Parathyroid adenoma (tissue), 2 donors: ENCODE measurements at regions not wholly inside any gene's neighbourhood (a gene's known extent, or its start where the extent isn't known, plus 50 kb on each side); places are given as distances from the start of the nearest gene placed in this dataset.

Source experiments
- H2AFZ ChIP-seq: fragments of 300-600 bp; sonication (generic); one replicate; pipeline ENCODE4 v1.7.0; 2017; ENCODE audit warnings: antibody characterized with exemption, mild to moderate bottlenecking
- H3K27ac ChIP-seq: fragments of 300-600 bp; sonication (generic); one replicate; pipeline ENCODE4 v1.7.0; 2017
- H3K27me3 ChIP-seq: fragments of 300-600 bp; sonication (generic); one replicate; pipeline ENCODE4 v1.7.0; 2017; ENCODE audit warnings: low read length; ENCODE audit not compliant: control insufficient read depth, insufficient read depth
- H3K36me3 ChIP-seq: fragments of 300-600 bp; sonication (generic); one replicate; pipeline ENCODE4 v1.7.0; 2017; ENCODE audit warnings: low read length; ENCODE audit not compliant: control insufficient read depth, insufficient read depth
- H3K4me1 ChIP-seq: fragments of 300-600 bp; sonication (generic); one replicate; pipeline ENCODE4 v1.7.0; 2017; ENCODE audit warnings: control low read depth
- H3K4me2 ChIP-seq: fragments of 300-600 bp; sonication (generic); one replicate; pipeline ENCODE4 v1.7.0; 2017; ENCODE audit warnings: low read length
- H3K4me3 ChIP-seq: fragments of 300-600 bp; sonication (generic); one replicate; pipeline ENCODE4 v1.7.0; 2017; ENCODE audit warnings: low read depth, low read length
- H3K79me2 ChIP-seq: fragments of 300-600 bp; sonication (generic); one replicate; pipeline ENCODE4 v1.7.0; 2017; ENCODE audit warnings: control low read depth
- H3K9ac ChIP-seq: fragments of 300-600 bp; sonication (generic); one replicate; pipeline ENCODE4 v1.7.0; 2017; ENCODE audit warnings: mild to moderate bottlenecking
- H3K9me3 ChIP-seq: fragments of 300-600 bp; sonication (generic); one replicate; pipeline ENCODE4 v1.7.0; 2017; ENCODE audit warnings: low read length; ENCODE audit not compliant: control insufficient read depth
- TF ChIP-seq, protein P1 (sequence below): fragments of 300-600 bp; sonication (generic); IDR thresholded peaks from one replicate; pipeline ENCODE4 v1.7.0; 2017; ENCODE audit warnings: antibody characterized with exemption, mild to moderate bottlenecking
- donor health status: primary hyperparathyroidism.

- H3K9me3 ChIP-seq = no peaks in the 10 kb centered on the region
Measured at GRCh38 chr7:42378149-42378548, 141.1 kb upstream of the GLI3 start.

GRCh38 chr7:42373285-42373684 lies 136.3 kb upstream of the GLI3 start:
- no peak overlapping the region for H3K4me2 ChIP-seq
- no peak overlapping the region for H3K9ac ChIP-seq
- H3K4me3 ChIP-seq = no peak overlapping the region
- H3K27me3 ChIP-seq = no peaks in the 10 kb centered on the region
- H3K36me3 ChIP-seq = no peaks in the 10 kb centered on the region
- no peak overlapping the region for H2AFZ ChIP-seq
- H3K79me2 ChIP-seq = no peaks in the 10 kb centered on the region
- H3K27ac ChIP-seq = no peak overlapping the region
- H3K4me1 ChIP-seq = no peaks in the 10 kb centered on the region
- TF ChIP-seq, protein P1, sequence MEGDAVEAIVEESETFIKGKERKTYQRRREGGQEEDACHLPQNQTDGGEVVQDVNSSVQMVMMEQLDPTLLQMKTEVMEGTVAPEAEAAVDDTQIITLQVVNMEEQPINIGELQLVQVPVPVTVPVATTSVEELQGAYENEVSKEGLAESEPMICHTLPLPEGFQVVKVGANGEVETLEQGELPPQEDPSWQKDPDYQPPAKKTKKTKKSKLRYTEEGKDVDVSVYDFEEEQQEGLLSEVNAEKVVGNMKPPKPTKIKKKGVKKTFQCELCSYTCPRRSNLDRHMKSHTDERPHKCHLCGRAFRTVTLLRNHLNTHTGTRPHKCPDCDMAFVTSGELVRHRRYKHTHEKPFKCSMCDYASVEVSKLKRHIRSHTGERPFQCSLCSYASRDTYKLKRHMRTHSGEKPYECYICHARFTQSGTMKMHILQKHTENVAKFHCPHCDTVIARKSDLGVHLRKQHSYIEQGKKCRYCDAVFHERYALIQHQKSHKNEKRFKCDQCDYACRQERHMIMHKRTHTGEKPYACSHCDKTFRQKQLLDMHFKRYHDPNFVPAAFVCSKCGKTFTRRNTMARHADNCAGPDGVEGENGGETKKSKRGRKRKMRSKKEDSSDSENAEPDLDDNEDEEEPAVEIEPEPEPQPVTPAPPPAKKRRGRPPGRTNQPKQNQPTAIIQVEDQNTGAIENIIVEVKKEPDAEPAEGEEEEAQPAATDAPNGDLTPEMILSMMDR = no peak
- no peaks in the 10 kb centered on the region for H3K9me3 ChIP-seq

More at GRCh38 chr7:42378149-42378548, 141.1 kb upstream of the GLI3 start:
- Histone ChIP-seq H3K4me3 (no peak overlapping the region), H2AFZ (no peak overlapping the region), H3K79me2 (no peaks in the 10 kb centered on the region), H3K4me1 (no peaks in the 10 kb centered on the region), H3K27ac (no peak overlapping the region), H3K27me3 (no peaks in the 10 kb centered on the region), H3K9ac (no peak overlapping the region), H3K36me3 (no peaks in the 10 kb centered on the region), H3K4me2 (no peak overlapping the region)
- TF ChIP-seq, protein P1 = no peak

DNA sequence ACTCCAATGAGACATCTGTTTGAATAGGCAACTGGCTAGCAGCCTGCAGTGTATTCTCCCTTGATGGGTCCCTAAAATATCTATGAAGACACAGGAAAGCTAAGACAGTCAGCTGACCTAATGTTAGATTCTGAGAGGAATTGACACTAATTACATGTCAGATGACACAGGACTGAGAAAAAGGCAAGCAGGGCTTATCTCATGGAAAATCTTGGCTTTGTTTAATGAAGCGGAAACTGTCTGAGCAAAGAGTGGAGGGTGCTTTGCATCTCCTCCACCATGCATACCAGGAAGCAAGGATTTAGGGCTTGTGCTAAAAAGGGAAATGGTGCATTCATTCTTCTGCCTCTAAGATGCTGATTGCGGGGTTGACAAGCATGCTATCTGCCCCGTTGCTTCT lies 135.5 kb upstream of the GLI3 start:
- Histone ChIP-seq H3K4me1 (no peaks in the 10 kb centered on the region), H3K4me3 (no peak overlapping the region), H3K9ac (no peak overlapping the region), H3K4me2 (no peak overlapping the region), H3K27ac (no peak overlapping the region), H2AFZ (no peak overlapping the region), H3K79me2 (no peaks in the 10 kb centered on the region), H3K27me3 (no peaks in the 10 kb centered on the region), H3K9me3 (no peaks in the 10 kb centered on the region), H3K36me3 (no peaks in the 10 kb centered on the region)
- TF ChIP-seq, protein P1 = no peak

DNA sequence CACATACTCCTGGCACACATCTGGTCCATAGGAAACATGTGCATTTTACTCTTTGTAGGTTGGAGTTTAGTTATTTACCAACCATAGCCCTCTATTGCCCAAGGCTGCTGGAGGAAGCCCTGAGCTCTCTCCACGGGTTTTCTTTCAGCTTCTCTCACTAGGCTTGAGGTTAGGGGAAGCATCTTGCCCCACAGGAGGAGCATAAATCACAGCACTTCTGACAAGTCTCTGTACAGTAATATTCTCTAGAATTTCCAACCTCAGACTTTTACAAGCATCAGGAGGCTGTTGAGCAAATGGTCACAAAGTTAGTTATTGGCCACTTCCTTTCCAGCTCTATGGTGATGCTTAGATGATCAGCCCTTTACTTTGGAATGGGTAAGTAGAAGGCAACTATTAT lies 122.9 kb upstream of the GLI3 start:
- H2AFZ ChIP-seq = no peak overlapping the region
- H3K4me1 ChIP-seq = no peaks in the 10 kb centered on the region
- no peak overlapping the region for H3K9ac ChIP-seq
- H3K27me3 ChIP-seq = no peaks in the 10 kb centered on the region
- no peak overlapping the region for H3K4me3 ChIP-seq
- H3K27ac ChIP-seq = no peak overlapping the region
- no peaks in the 10 kb centered on the region for H3K79me2 ChIP-seq
- H3K9me3 ChIP-seq = no peaks in the 10 kb centered on the region
- no peaks in the 10 kb centered on the region for H3K36me3 ChIP-seq
- TF ChIP-seq, protein P1 = no peak
- H3K4me2 ChIP-seq = no peak overlapping the region

GRCh38 chr7:42351316-42351935 lies 114.4 kb upstream of the GLI3 start:
- Histone ChIP-seq H3K4me2 (no peak overlapping the region), H3K79me2 (no peaks in the 10 kb centered on the region), H3K4me3 (no peak overlapping the region), H3K36me3 (no peaks in the 10 kb centered on the region), H3K27ac (no peak overlapping the region), H2AFZ (no peak overlapping the region), H3K4me1 (no peaks in the 10 kb centered on the region), H3K9ac (no peak overlapping the region), H3K27me3 (no peaks in the 10 kb centered on the region), H3K9me3 (no peaks in the 10 kb centered on the region)
- TF ChIP-seq, protein P1 = no peak
